ENCODE measurements at regions not wholly inside any gene's neighbourhood (a gene's known extent, or its start where the extent isn't known, plus 50 kb on each side); places are given as distances from the start of the nearest gene placed in this dataset.

DNA sequence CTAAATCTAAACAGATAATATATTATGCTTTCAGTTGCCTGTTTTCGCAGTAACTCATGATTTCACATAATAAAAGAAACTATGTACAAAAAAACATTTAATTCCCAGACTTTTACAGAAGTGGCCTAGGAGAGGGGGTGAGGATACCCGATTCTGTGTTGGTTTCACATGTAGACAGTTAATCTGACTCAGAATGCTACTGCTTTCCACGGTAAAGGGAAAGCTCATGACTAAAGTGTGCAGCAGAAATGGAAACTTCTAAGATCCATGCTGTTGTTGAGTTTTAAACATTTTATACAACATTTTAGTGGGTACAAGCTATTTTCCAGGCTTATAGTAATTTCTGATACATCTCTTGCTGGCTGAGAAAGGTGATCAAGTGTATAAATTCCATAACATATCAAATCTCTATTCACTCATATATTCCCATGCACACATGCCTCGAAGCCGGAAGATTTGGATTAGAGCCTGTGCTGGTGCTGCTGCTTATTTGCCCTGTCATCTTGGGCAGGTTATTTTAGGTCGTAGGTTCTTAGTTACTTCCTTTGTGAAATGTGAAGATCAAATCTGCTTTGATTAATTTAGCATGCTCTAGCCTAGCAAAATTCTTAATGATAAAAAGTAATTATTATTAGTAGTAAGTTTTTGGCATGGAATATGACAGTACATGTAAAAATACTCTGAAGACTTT, 896.7 kb upstream of the MAP3K7 start:
- Mint-ChIP-seq H3K27me3 (no peaks in the 10 kb centered on the region), H3K4me1 (no peaks in the 10 kb centered on the region), H3K36me3 (ENCODE audit: low read depth) (no peaks in the 10 kb centered on the region), H3K9me3 (no peaks in the 10 kb centered on the region), H3K4me3 (no peak overlapping the region), H3K27ac (no peak overlapping the region)
- intact Hi-C loops (cut with micrococcal nuclease): no loop called here
- TF ChIP-seq, protein P1, sequence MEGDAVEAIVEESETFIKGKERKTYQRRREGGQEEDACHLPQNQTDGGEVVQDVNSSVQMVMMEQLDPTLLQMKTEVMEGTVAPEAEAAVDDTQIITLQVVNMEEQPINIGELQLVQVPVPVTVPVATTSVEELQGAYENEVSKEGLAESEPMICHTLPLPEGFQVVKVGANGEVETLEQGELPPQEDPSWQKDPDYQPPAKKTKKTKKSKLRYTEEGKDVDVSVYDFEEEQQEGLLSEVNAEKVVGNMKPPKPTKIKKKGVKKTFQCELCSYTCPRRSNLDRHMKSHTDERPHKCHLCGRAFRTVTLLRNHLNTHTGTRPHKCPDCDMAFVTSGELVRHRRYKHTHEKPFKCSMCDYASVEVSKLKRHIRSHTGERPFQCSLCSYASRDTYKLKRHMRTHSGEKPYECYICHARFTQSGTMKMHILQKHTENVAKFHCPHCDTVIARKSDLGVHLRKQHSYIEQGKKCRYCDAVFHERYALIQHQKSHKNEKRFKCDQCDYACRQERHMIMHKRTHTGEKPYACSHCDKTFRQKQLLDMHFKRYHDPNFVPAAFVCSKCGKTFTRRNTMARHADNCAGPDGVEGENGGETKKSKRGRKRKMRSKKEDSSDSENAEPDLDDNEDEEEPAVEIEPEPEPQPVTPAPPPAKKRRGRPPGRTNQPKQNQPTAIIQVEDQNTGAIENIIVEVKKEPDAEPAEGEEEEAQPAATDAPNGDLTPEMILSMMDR (IDR thresholded peaks at IDR 0.05): no peak
- ATAC-seq (ENCODE audit: low read depth): no peak
- CTCF ChIA-PET: no interaction called here
- DNase-seq: no peak
- POLR2A ChIA-PET: no interaction called here

DNA sequence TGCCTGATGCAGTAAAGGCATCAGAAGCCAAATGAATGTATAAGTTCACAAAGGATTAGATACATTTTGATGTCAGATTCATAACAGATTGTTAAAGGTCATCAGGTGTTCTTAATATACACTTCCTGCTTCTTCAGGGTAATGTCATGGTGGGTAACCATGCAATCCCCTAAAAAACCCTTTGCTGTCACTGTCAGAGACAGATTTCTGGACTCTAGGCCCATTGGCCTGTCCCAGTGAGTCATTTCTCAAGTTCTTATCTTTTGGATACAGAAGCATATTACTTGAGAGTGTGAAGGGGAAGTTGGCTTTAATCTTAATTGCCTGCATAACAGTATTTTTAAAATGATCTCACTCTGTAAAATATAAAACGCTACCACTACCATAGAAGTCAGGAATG, 895.6 kb upstream of the MAP3K7 start:
- Mint-ChIP-seq H3K27ac (no peak overlapping the region), H3K4me3 (no peak overlapping the region), H3K4me1 (no peaks in the 10 kb centered on the region), H3K9me3 (no peaks in the 10 kb centered on the region), H3K36me3 (ENCODE audit: low read depth) (no peaks in the 10 kb centered on the region), H3K27me3 (no peaks in the 10 kb centered on the region)
- CTCF ChIA-PET: no interaction called here
- TF ChIP-seq, protein P1 (IDR thresholded peaks at IDR 0.05): no peak
- no peak for DNase-seq
- ATAC-seq (ENCODE audit: low read depth): no peak
- intact Hi-C loops (cut with micrococcal nuclease): no loop called here
- POLR2A ChIA-PET: no interaction called here

DNA sequence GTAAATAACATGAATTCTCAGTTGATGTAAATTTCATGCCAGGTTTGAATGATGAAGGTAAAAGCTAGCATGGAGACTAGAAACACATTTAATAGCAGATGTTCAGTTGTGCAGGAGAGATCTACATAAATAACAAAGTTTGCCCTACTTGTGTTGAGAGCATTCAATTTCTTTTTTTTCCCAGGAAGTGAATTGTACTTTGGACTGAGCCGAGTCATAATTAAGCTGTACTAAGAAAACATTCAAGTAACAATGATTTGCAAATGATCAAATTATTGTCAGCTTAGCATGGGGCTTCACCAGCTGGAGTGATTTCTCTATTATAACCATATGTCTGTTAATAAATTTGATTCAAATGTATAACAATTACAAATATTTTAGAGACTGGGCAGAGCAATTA, 893.5 kb upstream of the MAP3K7 start:
- ATAC-seq (ENCODE audit: low read depth) (no peak), DNase-seq (no peak)
- CTCF ChIA-PET: no interaction called here
- Mint-ChIP-seq H3K4me1 (no peaks in the 10 kb centered on the region), H3K27me3 (no peaks in the 10 kb centered on the region), H3K9me3 (no peaks in the 10 kb centered on the region), H3K36me3 (ENCODE audit: low read depth) (no peaks in the 10 kb centered on the region), H3K27ac (no peak overlapping the region), H3K4me3 (no peak overlapping the region)
- intact Hi-C loops (cut with micrococcal nuclease): no loop called here
- TF ChIP-seq, protein P1 (IDR thresholded peaks at IDR 0.05): no peak
- POLR2A ChIA-PET: no interaction called here

DNA sequence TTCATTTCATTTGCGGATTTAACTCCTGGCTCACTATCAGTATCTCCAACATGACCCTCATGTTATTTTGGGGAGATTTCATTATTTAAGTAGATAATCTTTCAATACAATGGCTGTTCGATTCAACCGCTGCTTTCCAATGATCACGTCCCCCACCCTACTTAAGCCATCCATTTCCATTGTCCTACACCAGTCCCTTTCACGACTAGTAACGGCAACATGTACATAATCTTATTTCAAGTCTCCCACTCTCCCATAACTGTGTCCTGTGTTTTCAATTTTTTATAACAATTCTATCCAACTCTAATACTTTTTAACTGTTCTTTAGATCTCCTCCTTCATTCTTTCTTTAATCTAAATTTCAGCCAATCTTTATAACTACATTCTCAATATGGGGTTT, 890.8 kb upstream of the MAP3K7 start:
- ChIA-PET POLR2A (no interaction called here), CTCF (no interaction called here)
- no peak for ATAC-seq (ENCODE audit: low read depth)
- no peak for DNase-seq
- Mint-ChIP-seq H3K4me1 (no peaks in the 10 kb centered on the region), H3K4me3 (no peak overlapping the region), H3K36me3 (ENCODE audit: low read depth) (no peaks in the 10 kb centered on the region), H3K27me3 (no peaks in the 10 kb centered on the region), H3K27ac (no peak overlapping the region), H3K9me3 (no peaks in the 10 kb centered on the region)
- intact Hi-C loops (cut with micrococcal nuclease): no loop called here
- TF ChIP-seq, protein P1 (IDR thresholded peaks at IDR 0.05): no peak

DNA sequence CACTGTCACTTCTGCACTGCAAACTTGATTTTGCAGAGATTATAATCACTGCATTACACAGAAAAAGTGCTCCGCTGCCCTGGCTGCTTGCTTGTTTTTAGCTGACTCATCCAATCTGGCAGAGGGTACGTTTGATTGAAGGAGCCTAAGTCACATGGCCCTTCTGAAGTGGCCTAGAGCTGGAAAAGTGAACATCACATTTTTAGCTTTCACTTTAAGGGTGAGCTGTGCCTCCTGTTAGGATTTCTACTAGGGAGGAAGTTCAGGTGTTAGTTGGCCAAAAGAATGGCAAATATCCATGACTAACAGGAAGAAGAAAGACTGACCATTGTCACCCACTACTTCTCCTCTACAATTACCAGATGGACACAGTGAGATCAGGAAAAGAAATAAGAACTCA, 889.1 kb upstream of the MAP3K7 start:
- ATAC-seq (ENCODE audit: low read depth) (no peak), DNase-seq (no peak)
- no peaks in the 10 kb centered on the region for H3K27me3 Mint-ChIP-seq
- H3K9me3 Mint-ChIP-seq: no peaks in the 10 kb centered on the region
- ChIA-PET POLR2A (no interaction called here), CTCF (no interaction called here)
- TF ChIP-seq, protein P1 (IDR thresholded peaks at IDR 0.05): no peak
- no peaks in the 10 kb centered on the region for H3K36me3 Mint-ChIP-seq (ENCODE audit: low read depth)
- H3K27ac Mint-ChIP-seq: no peak overlapping the region
- no peaks in the 10 kb centered on the region for H3K4me1 Mint-ChIP-seq
- no peak overlapping the region for H3K4me3 Mint-ChIP-seq
- intact Hi-C loops (cut with micrococcal nuclease): no loop called here

Measured in activated B cell treated with CpG ODN at 0.5 μM for 24 hours (primary cell).